DOHH2 (cell line): ENCODE measurements at regions not wholly inside any gene's neighbourhood (a gene's known extent, or its start where the extent isn't known, plus 50 kb on each side); places are given as distances from the start of the nearest gene placed in this dataset.

Source experiments
- CTCF ChIP-seq: fragments of 200-600 bp; sonication (generic); IDR thresholded peaks from one replicate; pipeline ENCODE4 v1.5.1; 2014; ENCODE audit warnings: antibody characterized with exemption, mild to moderate bottlenecking, low read depth, low read length; ENCODE audit not compliant: poor library complexity, severe bottlenecking
- EZH2phosphoT487 ChIP-seq: fragments of 200-600 bp; sonication (generic); IDR thresholded peaks from 2 replicates; pipeline ENCODE4 v1.6.1; 2017; ENCODE audit warnings: borderline replicate concordance, mild to moderate bottlenecking, antibody characterized with exemption, low read length, moderate library complexity, mixed read lengths

- TF ChIP-seq CTCF: no peak
- TF ChIP-seq EZH2phosphoT487: no peak
Observed at GRCh38 chr3:18500322-18500721, 75.2 kb upstream of the SATB1 start.
